ENCODE measurements at regions not wholly inside any gene's neighbourhood (a gene's known extent, or its start where the extent isn't known, plus 50 kb on each side); places are given as distances from the start of the nearest gene placed in this dataset.

GRCh38 chr16:86227041-86227440 lies 283.3 kb upstream of the FOXF1 start:
- Histone ChIP-seq H3K27me3 (ENCODE audit: low read length) (no peaks in the 10 kb centered on the region), H3K4me1 (ENCODE audit: low read length) (no peaks in the 10 kb centered on the region), H3K9me3 (ENCODE audit: low read length) (no peaks in the 10 kb centered on the region), H3K9me2 (replicated peaks; ENCODE audit: insufficient read depth, low read length) (no peaks in the 10 kb centered on the region), H3K79me2 (ENCODE audit: low read length) (no peaks in the 10 kb centered on the region), H2AFZ (ENCODE audit: low read length) (no peak overlapping the region), H3K4me3 (ENCODE audit: low read length) (no peak overlapping the region), H3K27ac (ENCODE audit: low read length) (no peak overlapping the region), H3K9ac (ENCODE audit: low read length) (no peak overlapping the region), H4K20me1 (ENCODE audit: insufficient read depth, low read depth, low read length) (no peaks in the 10 kb centered on the region), H3K4me2 (ENCODE audit: low read depth, low read length, poor library complexity, severe bottlenecking) (no peak overlapping the region), H3K36me3 (ENCODE audit: insufficient read depth, low read length) (no peaks in the 10 kb centered on the region)
- DNase-seq = no peak

- H3K9me3 ChIP-seq (ENCODE audit: low read length) = no peaks in the 10 kb centered on the region
- H3K9ac ChIP-seq (ENCODE audit: low read length) = no peak overlapping the region
- no peak overlapping the region for H3K4me3 ChIP-seq (ENCODE audit: low read length)
- no peaks in the 10 kb centered on the region for H3K79me2 ChIP-seq (ENCODE audit: low read length)
- no peaks in the 10 kb centered on the region for H3K4me1 ChIP-seq (ENCODE audit: low read length)
- no peaks in the 10 kb centered on the region for H4K20me1 ChIP-seq (ENCODE audit: insufficient read depth, low read depth, low read length)
- no peak overlapping the region for H3K27ac ChIP-seq (ENCODE audit: low read length)
- H2AFZ ChIP-seq (ENCODE audit: low read length) = no peak overlapping the region
- H3K27me3 ChIP-seq (ENCODE audit: low read length) = no peaks in the 10 kb centered on the region
- H3K36me3 ChIP-seq (ENCODE audit: insufficient read depth, low read length) = no peaks in the 10 kb centered on the region
- no peaks in the 10 kb centered on the region for H3K9me2 ChIP-seq (replicated peaks; ENCODE audit: insufficient read depth, low read length)
- no peak for DNase-seq
- H3K4me2 ChIP-seq (ENCODE audit: low read depth, low read length, poor library complexity, severe bottlenecking) = no peak overlapping the region
Observed at GRCh38 chr16:86227801-86228200, 282.5 kb upstream of the FOXF1 start.

DNA sequence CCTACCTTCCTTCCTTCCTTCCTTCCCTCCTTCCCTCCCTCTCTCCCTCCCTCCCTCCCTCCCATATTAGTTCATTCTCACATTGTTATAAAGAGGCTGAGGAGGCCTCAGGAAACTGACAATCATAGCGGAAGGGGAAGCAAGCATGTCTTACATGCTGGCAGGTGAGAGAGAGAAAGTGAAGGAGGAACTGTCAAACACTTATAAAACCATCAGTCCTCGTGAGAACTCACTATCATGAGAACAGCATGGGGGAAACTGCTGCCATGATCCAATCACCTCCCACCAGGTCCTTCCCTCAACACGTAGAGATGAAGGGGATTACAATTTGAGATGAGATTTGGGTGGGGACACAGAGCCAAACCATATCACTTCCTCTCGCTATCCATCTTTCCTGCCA lies 281.6 kb upstream of the FOXF1 start:
- Histone ChIP-seq H3K4me3 (ENCODE audit: low read length) (no peak overlapping the region), H3K4me1 (ENCODE audit: low read length) (no peaks in the 10 kb centered on the region), H3K27ac (ENCODE audit: low read length) (no peak overlapping the region), H3K36me3 (ENCODE audit: insufficient read depth, low read length) (no peaks in the 10 kb centered on the region), H3K4me2 (ENCODE audit: low read depth, low read length, poor library complexity, severe bottlenecking) (no peak overlapping the region), H3K27me3 (ENCODE audit: low read length) (no peaks in the 10 kb centered on the region), H3K9me3 (ENCODE audit: low read length) (no peaks in the 10 kb centered on the region), H2AFZ (ENCODE audit: low read length) (no peak overlapping the region), H3K9me2 (replicated peaks; ENCODE audit: insufficient read depth, low read length) (no peaks in the 10 kb centered on the region), H4K20me1 (ENCODE audit: insufficient read depth, low read depth, low read length) (no peaks in the 10 kb centered on the region), H3K79me2 (ENCODE audit: low read length) (no peaks in the 10 kb centered on the region), H3K9ac (ENCODE audit: low read length) (no peak overlapping the region)
- DNase-seq = no peak

GRCh38 chr16:86229283-86229682 lies 281.0 kb upstream of the FOXF1 start:
- Histone ChIP-seq H2AFZ (ENCODE audit: low read length) (no peak overlapping the region), H3K9me2 (replicated peaks; ENCODE audit: insufficient read depth, low read length) (no peaks in the 10 kb centered on the region), H3K9ac (ENCODE audit: low read length) (no peak overlapping the region), H3K27ac (ENCODE audit: low read length) (no peak overlapping the region), H3K9me3 (ENCODE audit: low read length) (no peaks in the 10 kb centered on the region), H3K79me2 (ENCODE audit: low read length) (no peaks in the 10 kb centered on the region), H3K36me3 (ENCODE audit: insufficient read depth, low read length) (no peaks in the 10 kb centered on the region), H3K27me3 (ENCODE audit: low read length) (no peaks in the 10 kb centered on the region), H3K4me1 (ENCODE audit: low read length) (no peaks in the 10 kb centered on the region), H4K20me1 (ENCODE audit: insufficient read depth, low read depth, low read length) (no peaks in the 10 kb centered on the region), H3K4me3 (ENCODE audit: low read length) (no peak overlapping the region), H3K4me2 (ENCODE audit: low read depth, low read length, poor library complexity, severe bottlenecking) (no peak overlapping the region)
- no peak for DNase-seq

GRCh38 chr16:86229866-86230656 lies 280.3 kb upstream of the FOXF1 start:
- no peak overlapping the region for H3K9ac ChIP-seq (ENCODE audit: low read length)
- H3K27me3 ChIP-seq (ENCODE audit: low read length) = no peaks in the 10 kb centered on the region
- H2AFZ ChIP-seq (ENCODE audit: low read length) = no peak overlapping the region
- H4K20me1 ChIP-seq (ENCODE audit: insufficient read depth, low read depth, low read length) = no peaks in the 10 kb centered on the region
- no peak overlapping the region for H3K4me2 ChIP-seq (ENCODE audit: low read depth, low read length, poor library complexity, severe bottlenecking)
- H3K4me3 ChIP-seq (ENCODE audit: low read length) = no peak overlapping the region
- no peaks in the 10 kb centered on the region for H3K9me2 ChIP-seq (replicated peaks; ENCODE audit: insufficient read depth, low read length)
- H3K27ac ChIP-seq (ENCODE audit: low read length) = no peak overlapping the region
- no peaks in the 10 kb centered on the region for H3K36me3 ChIP-seq (ENCODE audit: insufficient read depth, low read length)
- H3K9me3 ChIP-seq (ENCODE audit: low read length) = no peaks in the 10 kb centered on the region
- no peak for DNase-seq
- H3K4me1 ChIP-seq (ENCODE audit: low read length) = no peaks in the 10 kb centered on the region
- H3K79me2 ChIP-seq (ENCODE audit: low read length) = no peaks in the 10 kb centered on the region

DNA sequence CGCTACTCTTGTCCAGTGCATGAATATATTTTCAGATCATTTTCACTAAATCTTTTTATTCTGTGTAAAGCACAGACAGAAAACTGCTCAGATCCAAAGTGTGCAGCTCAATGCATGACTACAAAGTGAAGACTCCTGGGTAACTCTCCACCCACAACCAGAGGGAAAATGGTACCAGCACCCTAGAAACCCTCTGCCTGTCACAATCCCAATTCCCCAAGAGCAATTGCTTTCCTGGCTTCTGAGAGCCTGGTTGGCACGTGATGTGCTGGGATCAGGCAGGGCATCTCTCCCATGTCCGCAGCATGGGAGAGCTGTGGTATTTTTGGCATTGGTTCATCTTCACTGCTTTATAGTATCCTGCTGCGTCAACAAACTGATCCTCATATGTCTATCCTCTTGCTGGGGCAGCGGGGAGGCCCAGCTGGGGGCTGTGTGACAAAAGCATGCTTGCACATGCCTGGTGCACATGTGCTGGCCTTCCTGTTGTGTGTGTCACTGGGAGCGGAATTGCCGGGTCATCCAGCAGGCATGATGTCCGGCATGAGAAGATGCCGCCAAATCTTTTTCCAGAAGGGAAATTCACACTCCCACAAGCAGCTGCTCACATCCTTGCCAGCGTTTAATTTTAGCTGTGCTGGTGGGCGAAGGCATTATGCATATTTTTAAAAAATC lies 278.9 kb upstream of the FOXF1 start:
- no peaks in the 10 kb centered on the region for H3K9me2 ChIP-seq (replicated peaks; ENCODE audit: insufficient read depth, low read length)
- H3K27ac ChIP-seq (ENCODE audit: low read length) = no peak overlapping the region
- H3K4me2 ChIP-seq (ENCODE audit: low read depth, low read length, poor library complexity, severe bottlenecking) = no peak overlapping the region
- no peaks in the 10 kb centered on the region for H4K20me1 ChIP-seq (ENCODE audit: insufficient read depth, low read depth, low read length)
- H3K4me3 ChIP-seq (ENCODE audit: low read length) = no peak overlapping the region
- H3K27me3 ChIP-seq (ENCODE audit: low read length) = no peaks in the 10 kb centered on the region
- H3K4me1 ChIP-seq (ENCODE audit: low read length) = no peaks in the 10 kb centered on the region
- DNase-seq = no peak
- no peaks in the 10 kb centered on the region for H3K79me2 ChIP-seq (ENCODE audit: low read length)
- no peak overlapping the region for H2AFZ ChIP-seq (ENCODE audit: low read length)
- no peaks in the 10 kb centered on the region for H3K36me3 ChIP-seq (ENCODE audit: insufficient read depth, low read length)
- no peaks in the 10 kb centered on the region for H3K9me3 ChIP-seq (ENCODE audit: low read length)
- H3K9ac ChIP-seq (ENCODE audit: low read length) = no peak overlapping the region

DNA sequence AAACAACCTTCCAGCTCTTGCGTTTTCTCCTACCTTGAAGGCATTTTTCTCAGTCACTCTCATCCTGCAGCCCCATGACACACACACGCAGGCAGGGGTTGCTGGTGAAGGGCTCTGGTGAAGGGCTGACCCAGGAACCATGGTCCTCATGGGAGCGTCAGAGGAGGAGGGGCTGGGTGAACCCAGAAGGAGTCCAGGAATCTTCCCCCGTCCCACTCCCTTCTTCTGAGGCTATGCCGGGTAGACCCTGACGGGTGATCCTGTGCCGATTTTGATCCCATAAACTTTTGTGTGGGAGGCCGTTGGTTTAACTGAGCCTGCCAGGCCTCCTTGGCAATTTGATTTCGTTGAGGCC lies 278.4 kb upstream of the FOXF1 start:
- Histone ChIP-seq H3K27me3 (ENCODE audit: low read length) (no peaks in the 10 kb centered on the region), H3K4me1 (ENCODE audit: low read length) (no peaks in the 10 kb centered on the region), H3K36me3 (ENCODE audit: insufficient read depth, low read length) (no peaks in the 10 kb centered on the region), H3K9me2 (replicated peaks; ENCODE audit: insufficient read depth, low read length) (no peaks in the 10 kb centered on the region), H3K27ac (ENCODE audit: low read length) (no peak overlapping the region), H3K9me3 (ENCODE audit: low read length) (no peaks in the 10 kb centered on the region), H4K20me1 (ENCODE audit: insufficient read depth, low read depth, low read length) (no peaks in the 10 kb centered on the region), H3K4me2 (ENCODE audit: low read depth, low read length, poor library complexity, severe bottlenecking) (no peak overlapping the region), H3K79me2 (ENCODE audit: low read length) (no peaks in the 10 kb centered on the region), H3K9ac (ENCODE audit: low read length) (no peak overlapping the region), H3K4me3 (ENCODE audit: low read length) (no peak overlapping the region), H2AFZ (ENCODE audit: low read length) (no peak overlapping the region)
- DNase-seq = no peak

DNA sequence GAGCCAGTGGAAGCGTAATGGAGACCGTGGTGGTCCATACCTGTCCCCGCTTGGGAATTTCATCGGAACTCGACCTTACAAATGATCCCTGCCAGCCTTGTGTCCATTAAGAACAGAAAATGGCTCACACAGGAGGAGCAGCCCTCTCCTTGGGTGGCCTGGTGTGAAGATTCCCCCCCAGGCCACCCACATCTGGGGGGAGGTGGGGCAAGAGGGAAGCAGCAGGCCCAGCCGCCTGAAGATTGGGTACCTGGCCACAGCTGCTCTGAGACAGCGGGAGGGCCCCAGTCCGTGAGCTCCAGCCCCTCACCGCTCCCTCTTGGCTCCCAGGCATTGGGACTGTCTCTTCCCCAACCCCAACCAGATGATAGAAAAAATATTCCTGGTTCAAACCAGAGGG lies 277.8 kb upstream of the FOXF1 start:
- no peak overlapping the region for H3K9ac ChIP-seq (ENCODE audit: low read length)
- no peak for DNase-seq

More for the DNA sequence above, 277.8 kb upstream of the FOXF1 start:
- Histone ChIP-seq H3K4me1 (ENCODE audit: low read length) (no peaks in the 10 kb centered on the region), H3K27ac (ENCODE audit: low read length) (no peak overlapping the region), H3K9me2 (replicated peaks; ENCODE audit: insufficient read depth, low read length) (no peaks in the 10 kb centered on the region), H3K9me3 (ENCODE audit: low read length) (no peaks in the 10 kb centered on the region), H3K4me2 (ENCODE audit: low read depth, low read length, poor library complexity, severe bottlenecking) (no peak overlapping the region), H3K27me3 (ENCODE audit: low read length) (no peaks in the 10 kb centered on the region), H4K20me1 (ENCODE audit: insufficient read depth, low read depth, low read length) (no peaks in the 10 kb centered on the region), H3K79me2 (ENCODE audit: low read length) (no peaks in the 10 kb centered on the region), H3K4me3 (ENCODE audit: low read length) (no peak overlapping the region), H2AFZ (ENCODE audit: low read length) (no peak overlapping the region), H3K36me3 (ENCODE audit: insufficient read depth, low read length) (no peaks in the 10 kb centered on the region)
